ENCODE measurements at regions not wholly inside any gene's neighbourhood (a gene's known extent, or its start where the extent isn't known, plus 50 kb on each side); places are given as distances from the start of the nearest gene placed in this dataset.
A peak's percentile ranks its signal among the peaks of the same experiment; 100 is the strongest.
"Not testable (repeated sequence)": the region's sequence is repeated elsewhere in the genome, so short reads cannot be mapped to it uniquely, and the experiment has no call there.

DNA sequence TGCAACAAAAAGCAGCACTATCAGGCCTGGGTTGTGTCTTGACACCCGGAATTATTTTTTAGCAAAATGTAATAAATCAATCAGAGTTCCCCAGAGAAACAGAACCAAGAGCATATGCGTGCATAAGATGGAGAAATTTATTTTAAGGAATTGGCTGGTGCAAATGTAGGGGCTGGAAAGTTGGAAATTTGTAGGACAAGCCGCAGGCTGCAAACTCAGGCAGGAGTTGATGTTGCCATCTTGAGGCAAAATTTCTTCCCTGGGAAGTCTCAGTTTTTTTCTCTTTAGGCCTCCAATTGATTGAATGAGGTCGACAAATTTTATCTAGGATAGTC, 158.9 kb upstream of the FAM20A start:
- H3K27ac ChIP-seq = no peak overlapping the region
- no peak for TF ChIP-seq CTCF (IDR thresholded peaks at IDR 0.05)
- TF ChIP-seq POLR2A (IDR thresholded peaks at IDR 0.05) = no peak
- TF ChIP-seq POLR2AphosphoS5 (IDR thresholded peaks at IDR 0.05) = no peak
- H3K9me3 ChIP-seq = no peaks in the 10 kb centered on the region
- H3K4me3 ChIP-seq = no peak overlapping the region
- H3K36me3 ChIP-seq = no peaks in the 10 kb centered on the region
- intact Hi-C loops (cut with DNase I) = loop anchor here (5.0 kb wide), 1 partner anchor 228 kb away; no protein-coding TSS in a partner anchor
- DNase-seq (ENCODE audit: low spot score) = no peak
- H3K4me1 ChIP-seq (replicated peaks) = no peaks in the 10 kb centered on the region
- WGBS = 41% methylated on average over 4 of the region's 4 CpGs
- no peaks in the 10 kb centered on the region for H3K27me3 ChIP-seq (replicated peaks; ENCODE audit: insufficient read depth)

- Histone ChIP-seq H3K27me3 (replicated peaks; ENCODE audit: insufficient read depth) (no peaks in the 10 kb centered on the region), H3K4me1 (replicated peaks) (no peaks in the 10 kb centered on the region), H3K27ac (peak overlapping the region; percentile 1 to 49), H3K4me3 (peak overlapping the region; percentile 4 to 7), H3K36me3 (no peaks in the 10 kb centered on the region), H3K9me3 (no peaks in the 10 kb centered on the region)
- DNase-seq (ENCODE audit: low spot score) = peak; percentile 75
- TF ChIP-seq CTCF (IDR thresholded peaks at IDR 0.05) (peak; percentile 45 to 89 (median 79)), POLR2A (IDR thresholded peaks at IDR 0.05) (no peak), POLR2AphosphoS5 (IDR thresholded peaks at IDR 0.05) (peak; percentile 68)
- intact Hi-C loops (cut with DNase I) = loop anchor here (5.0 to 10.0 kb wide), 4 partner anchors 217 to 585 kb away; no protein-coding TSS in a partner anchor
- 10% methylated on average over 12 of the region's 12 CpGs for WGBS
Measured at GRCh38 chr17:68759343-68760140, 158.4 kb upstream of the FAM20A start.

- WGBS = 85% methylated on average over 6 of the region's 6 CpGs
- H3K27ac ChIP-seq = no peak overlapping the region
Measured at GRCh38 chr17:68759002-68759342, 157.8 kb upstream of the FAM20A start.

DNA sequence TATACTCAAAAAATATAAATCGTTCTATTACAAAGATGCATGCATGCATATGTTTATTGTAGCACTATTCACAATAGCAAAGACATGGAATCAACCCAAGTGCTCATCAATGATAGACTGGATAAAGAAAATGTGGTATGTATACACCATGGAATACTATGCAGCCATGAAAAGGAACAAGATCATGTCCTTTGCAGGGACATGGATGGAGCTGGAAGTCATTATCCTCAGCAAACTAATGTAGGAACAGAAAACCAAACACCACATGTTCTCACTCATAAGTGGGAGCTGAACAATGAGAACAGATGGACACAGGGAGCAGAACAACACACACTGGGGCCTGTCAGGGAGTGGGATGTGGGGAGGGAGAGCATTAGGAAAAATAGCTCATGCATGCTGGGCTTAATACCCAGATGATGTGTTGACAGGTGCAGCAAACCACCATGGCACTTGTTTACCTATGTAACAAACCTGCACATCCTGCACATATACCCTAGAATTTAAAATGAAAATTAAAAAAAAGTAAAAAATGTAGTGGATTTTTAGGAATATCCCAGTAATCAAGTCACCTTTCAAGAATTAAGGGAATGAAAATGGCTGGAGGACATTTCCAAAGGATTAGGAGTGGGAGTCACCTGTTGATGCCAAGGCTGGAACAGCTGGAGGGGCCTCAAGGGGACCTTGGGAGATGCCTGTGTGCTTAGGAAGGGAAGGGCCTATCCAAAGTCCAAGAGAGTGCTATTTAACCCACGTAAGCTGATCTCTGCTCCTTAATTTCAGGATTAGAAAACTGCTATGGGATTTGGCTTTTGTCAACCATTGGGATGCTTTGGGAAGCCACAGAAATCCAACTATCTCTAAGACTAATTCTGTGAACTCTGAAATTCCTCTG, 156.9 kb upstream of the FAM20A start:
- intact Hi-C loops (cut with DNase I) = loop anchor here (5.0 to 10.0 kb wide), 3 partner anchors 216 to 583 kb away; no protein-coding TSS in a partner anchor
- not testable (repeated sequence) for H3K27ac ChIP-seq; H3K27me3 ChIP-seq (replicated peaks; ENCODE audit: insufficient read depth); H3K4me3 ChIP-seq; H3K4me1 ChIP-seq (replicated peaks); DNase-seq (ENCODE audit: low spot score); H3K36me3 ChIP-seq; H3K9me3 ChIP-seq
- WGBS = 93% methylated on average over 2 of the region's 2 CpGs

More at GRCh38 chr17:68759002-68759342, 157.8 kb upstream of the FAM20A start:
- no peak for DNase-seq (ENCODE audit: low spot score)
- intact Hi-C loops (cut with DNase I) = loop anchor here (5.0 to 10.0 kb wide), 3 partner anchors 217 to 584 kb away; no protein-coding TSS in a partner anchor
- no peaks in the 10 kb centered on the region for H3K4me1 ChIP-seq (replicated peaks)
- H3K36me3 ChIP-seq = no peaks in the 10 kb centered on the region
- H3K9me3 ChIP-seq = no peaks in the 10 kb centered on the region
- H3K4me3 ChIP-seq = no peak overlapping the region
- TF ChIP-seq CTCF (IDR thresholded peaks at IDR 0.05) = no peak
- TF ChIP-seq POLR2AphosphoS5 (IDR thresholded peaks at IDR 0.05) = no peak
- TF ChIP-seq POLR2A (IDR thresholded peaks at IDR 0.05) = no peak
- no peaks in the 10 kb centered on the region for H3K27me3 ChIP-seq (replicated peaks; ENCODE audit: insufficient read depth)

- Histone ChIP-seq H3K27me3 (replicated peaks; ENCODE audit: insufficient read depth) (no peaks in the 10 kb centered on the region), H3K36me3 (no peaks in the 10 kb centered on the region)
- TF ChIP-seq POLR2AphosphoS5 (IDR thresholded peaks at IDR 0.05) (no peak), CTCF (IDR thresholded peaks at IDR 0.05) (no peak)
Measured at GRCh38 chr17:68753985-68754769, 153.0 kb upstream of the FAM20A start.

More at GRCh38 chr17:68753985-68754769, 153.0 kb upstream of the FAM20A start:
- Histone ChIP-seq H3K9me3 (no peaks in the 10 kb centered on the region), H3K27ac (no peak overlapping the region), H3K4me1 (replicated peaks) (no peaks in the 10 kb centered on the region), H3K4me3 (no peak overlapping the region)
- 93% methylated on average over 9 of the region's 9 CpGs for WGBS
- DNase-seq (ENCODE audit: low spot score) = no peak
- intact Hi-C loops (cut with DNase I) = loop anchor here (10.0 kb wide), 2 partner anchors 289 to 579 kb away; no protein-coding TSS in a partner anchor
